ENCODE measurements at regions not wholly inside any gene's neighbourhood (a gene's known extent, or its start where the extent isn't known, plus 50 kb on each side); places are given as distances from the start of the nearest gene placed in this dataset.
"Not testable (repeated sequence)": the region's sequence is repeated elsewhere in the genome, so short reads cannot be mapped to it uniquely, and the experiment has no call there.

DNA sequence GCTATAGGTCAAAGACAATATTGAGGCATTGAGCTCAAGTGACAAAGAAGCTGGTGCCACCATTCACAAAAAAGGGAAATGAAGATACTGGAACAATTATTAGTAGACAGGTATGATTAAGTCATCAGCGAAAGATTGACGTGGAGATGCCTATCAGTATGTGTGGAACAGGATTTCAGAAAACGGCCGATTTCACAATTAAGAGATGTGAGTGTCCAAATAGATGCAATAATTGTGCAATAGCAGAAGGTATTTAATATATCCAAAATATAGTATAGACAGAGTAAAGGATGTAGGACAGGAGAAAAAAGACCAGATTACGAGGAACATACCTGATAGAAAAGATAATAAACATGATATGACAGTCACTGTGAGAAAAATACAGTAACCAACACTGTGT, 433.1 kb downstream of the C12orf50 start:
- no peak overlapping the region for H3K4me3 ChIP-seq (ENCODE audit: low read depth, low read length)
- DNase-seq (ENCODE audit: low read depth): no peak
- TF ChIP-seq, protein P1, sequence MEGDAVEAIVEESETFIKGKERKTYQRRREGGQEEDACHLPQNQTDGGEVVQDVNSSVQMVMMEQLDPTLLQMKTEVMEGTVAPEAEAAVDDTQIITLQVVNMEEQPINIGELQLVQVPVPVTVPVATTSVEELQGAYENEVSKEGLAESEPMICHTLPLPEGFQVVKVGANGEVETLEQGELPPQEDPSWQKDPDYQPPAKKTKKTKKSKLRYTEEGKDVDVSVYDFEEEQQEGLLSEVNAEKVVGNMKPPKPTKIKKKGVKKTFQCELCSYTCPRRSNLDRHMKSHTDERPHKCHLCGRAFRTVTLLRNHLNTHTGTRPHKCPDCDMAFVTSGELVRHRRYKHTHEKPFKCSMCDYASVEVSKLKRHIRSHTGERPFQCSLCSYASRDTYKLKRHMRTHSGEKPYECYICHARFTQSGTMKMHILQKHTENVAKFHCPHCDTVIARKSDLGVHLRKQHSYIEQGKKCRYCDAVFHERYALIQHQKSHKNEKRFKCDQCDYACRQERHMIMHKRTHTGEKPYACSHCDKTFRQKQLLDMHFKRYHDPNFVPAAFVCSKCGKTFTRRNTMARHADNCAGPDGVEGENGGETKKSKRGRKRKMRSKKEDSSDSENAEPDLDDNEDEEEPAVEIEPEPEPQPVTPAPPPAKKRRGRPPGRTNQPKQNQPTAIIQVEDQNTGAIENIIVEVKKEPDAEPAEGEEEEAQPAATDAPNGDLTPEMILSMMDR (IDR thresholded peaks at IDR 0.05; ENCODE audit: control insufficient read depth, extremely low read depth, insufficient read depth): no peak

DNA sequence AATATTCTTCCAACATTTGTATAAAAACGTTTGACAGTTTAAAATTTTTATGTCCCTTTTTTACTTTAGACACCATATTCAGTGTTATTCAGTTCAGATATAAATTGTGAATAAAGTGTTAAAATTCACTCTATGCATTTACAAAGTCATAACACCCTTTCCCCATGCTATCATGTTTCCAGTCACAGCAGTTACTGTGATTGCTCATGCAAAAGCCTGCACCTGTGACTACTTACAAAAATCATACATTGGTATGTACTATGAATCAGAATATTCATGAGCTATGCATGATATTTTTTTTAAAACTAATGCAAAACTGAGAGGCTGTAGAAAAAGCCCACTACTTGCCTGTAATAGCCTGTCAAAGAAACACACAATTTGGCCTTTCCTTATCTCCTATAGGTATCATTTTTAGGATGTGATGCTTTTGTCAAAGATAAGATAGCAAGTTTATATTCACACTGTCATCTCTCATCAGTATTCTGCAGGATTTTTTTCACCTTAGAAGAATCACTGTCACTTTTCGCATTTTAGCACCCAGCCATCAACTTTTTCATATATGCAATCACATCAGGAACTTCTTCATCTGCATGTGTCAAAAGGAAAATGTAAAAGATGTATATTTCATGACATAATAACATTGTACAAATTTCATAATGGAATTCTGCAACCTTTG, 443.2 kb downstream of the C12orf50 start:
- H3K4me3 ChIP-seq (ENCODE audit: low read depth, low read length): no peak overlapping the region
- TF ChIP-seq, protein P1 (IDR thresholded peaks at IDR 0.05; ENCODE audit: control insufficient read depth, extremely low read depth, insufficient read depth): no peak
- DNase-seq (ENCODE audit: low read depth): no peak

DNA sequence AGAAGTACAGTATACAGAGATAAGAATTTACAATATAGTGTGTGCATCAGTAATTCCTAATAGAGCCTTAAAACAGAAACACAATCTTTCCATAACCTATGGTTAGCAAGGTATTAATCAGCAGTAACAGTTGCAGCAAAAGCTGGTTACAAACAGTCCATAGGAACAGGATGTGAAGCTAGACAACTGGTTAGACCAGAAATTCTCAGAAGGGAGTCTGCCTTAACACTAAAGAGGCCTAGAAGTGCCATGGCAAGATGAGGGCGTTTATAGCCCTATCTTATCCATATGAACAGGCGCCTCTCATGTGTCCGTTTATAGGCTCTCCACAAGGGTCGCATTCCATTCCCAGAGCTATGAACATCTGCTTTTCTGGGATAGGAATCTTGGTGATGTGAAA, 450.1 kb downstream of the C12orf50 start:
- not testable (repeated sequence) for DNase-seq (ENCODE audit: low read depth); H3K4me3 ChIP-seq (ENCODE audit: low read depth, low read length)

DNA sequence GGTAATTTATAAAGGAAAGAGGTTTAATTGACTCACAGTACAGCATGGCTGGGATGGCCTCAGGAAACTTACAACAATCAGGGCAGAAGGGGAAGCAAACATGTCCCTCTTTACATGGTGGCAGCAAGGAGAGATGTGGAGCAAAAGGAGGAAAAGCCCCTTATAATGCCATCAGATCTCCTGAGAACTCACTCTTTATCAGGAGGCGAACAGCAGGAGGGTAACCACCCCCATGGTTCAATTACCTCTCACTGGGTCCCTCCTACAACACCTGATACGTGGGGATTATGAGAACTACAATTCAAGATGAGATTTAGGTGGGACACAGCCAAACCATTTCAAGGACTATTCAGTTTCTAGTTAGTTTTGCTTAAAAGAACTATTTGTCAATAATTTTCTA, 453.3 kb downstream of the C12orf50 start:
- TF ChIP-seq, protein P1 (IDR thresholded peaks at IDR 0.05; ENCODE audit: control insufficient read depth, extremely low read depth, insufficient read depth): no peak
- H3K4me3 ChIP-seq (ENCODE audit: low read depth, low read length): no peak overlapping the region
- DNase-seq (ENCODE audit: low read depth): no peak

DNA sequence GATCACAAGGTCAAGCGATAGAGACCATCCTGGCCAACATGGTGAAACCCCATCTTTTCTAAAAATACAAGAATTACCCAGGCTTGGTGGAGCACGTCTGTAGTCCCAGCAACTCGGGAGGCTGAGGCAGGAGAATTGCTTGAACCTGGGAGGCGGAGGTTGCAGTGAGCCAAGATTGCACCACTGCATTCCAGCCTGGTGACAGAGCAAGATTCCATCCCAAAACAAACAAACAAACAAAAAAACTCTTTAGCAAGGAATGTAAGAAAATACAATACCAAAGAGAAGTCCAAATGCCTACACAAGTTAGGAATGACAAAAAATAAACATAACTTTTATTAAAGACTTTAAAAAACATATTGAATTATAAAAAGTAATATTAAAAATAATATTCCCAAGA, 462.3 kb downstream of the C12orf50 start:
- H3K4me3 ChIP-seq (ENCODE audit: low read depth, low read length); DNase-seq (ENCODE audit: low read depth): not testable (repeated sequence)

DNA sequence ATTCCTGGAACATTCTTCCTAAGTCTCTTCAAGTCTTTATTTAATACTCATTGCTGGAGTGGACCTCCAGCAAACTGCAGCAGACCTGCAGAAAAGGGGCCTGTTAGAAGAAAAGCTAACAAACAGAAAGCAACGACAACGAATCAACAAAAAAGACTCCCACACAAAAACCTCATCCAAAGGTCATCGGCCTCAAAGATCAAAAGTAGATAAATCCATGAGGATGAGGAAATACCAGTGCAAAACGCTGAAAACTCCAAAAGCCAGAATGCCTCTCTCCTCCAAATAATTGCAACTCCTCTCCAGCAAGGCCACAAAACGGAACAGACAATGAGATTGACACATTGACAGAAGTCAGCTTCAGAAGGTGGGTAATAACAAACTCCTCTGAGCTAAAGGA, 472.2 kb downstream of the C12orf50 start:
- TF ChIP-seq, protein P1 (IDR thresholded peaks at IDR 0.05; ENCODE audit: control insufficient read depth, extremely low read depth, insufficient read depth): no peak
- H3K4me3 ChIP-seq (ENCODE audit: low read depth, low read length): no peak overlapping the region
- DNase-seq (ENCODE audit: low read depth): no peak

DNA sequence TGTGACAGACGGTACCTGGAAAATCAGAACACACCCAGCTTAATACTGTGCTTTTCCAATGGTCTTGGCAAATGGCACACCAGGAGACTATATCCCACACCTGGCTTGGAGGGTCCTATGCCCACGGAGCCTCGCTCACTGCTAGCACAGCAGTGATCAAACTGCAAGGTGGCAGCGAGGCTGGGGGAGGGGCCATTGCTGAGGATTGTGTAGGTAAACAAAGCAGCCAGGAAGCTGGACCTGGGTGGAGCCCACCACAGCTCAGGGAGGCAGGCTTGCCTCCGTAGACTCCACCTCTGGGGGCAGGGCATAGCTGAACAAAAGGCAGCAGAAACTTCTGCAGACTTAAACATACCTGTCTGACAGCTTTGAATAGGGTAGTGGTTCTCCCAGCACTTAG, 498.0 kb downstream of the C12orf50 start:
- not testable (repeated sequence) for DNase-seq (ENCODE audit: low read depth); H3K4me3 ChIP-seq (ENCODE audit: low read depth, low read length)

DNA sequence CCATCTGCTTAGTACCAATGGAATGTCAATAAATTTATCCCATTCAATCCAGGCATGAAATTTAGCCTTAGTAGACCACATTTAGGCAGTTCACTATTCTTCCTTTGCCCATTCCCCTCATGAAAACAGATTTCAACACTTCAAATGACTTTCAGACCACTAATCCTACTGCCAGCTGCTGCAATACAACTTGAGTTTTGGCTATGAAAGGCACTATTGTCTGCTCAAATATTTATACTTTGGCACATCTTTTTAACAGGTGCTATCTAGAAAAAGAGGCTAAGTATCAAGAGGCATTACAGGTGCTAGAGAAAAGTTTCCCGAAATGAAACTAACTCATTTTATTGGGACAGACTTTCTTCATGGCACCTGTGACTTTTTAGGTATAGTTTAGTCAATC, 499.8 kb downstream of the C12orf50 start:
- no peak overlapping the region for H3K4me3 ChIP-seq (ENCODE audit: low read depth, low read length)
- TF ChIP-seq, protein P1 (IDR thresholded peaks at IDR 0.05; ENCODE audit: control insufficient read depth, extremely low read depth, insufficient read depth): no peak
- no peak for DNase-seq (ENCODE audit: low read depth)

DNA sequence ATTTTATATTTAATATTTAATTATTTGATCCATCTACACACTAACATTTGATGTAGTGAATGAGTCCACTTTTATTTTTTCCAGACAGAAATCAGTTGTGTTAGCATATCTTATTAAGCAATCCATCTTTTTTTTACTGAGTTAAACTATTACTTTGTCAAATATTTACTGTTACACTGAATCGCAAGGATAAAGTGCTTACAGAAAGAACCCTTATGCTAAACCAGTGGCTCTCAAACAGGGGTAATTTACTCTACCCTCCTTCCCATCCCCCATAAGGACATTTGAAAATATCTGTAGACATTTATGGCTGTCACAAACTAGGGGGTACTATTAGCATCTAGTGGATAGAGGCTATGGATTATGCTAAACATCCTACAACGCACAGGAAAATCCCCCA, 508.2 kb downstream of the C12orf50 start:
- no peak for DNase-seq (ENCODE audit: low read depth)
- no peak overlapping the region for H3K4me3 ChIP-seq (ENCODE audit: low read depth, low read length)
- TF ChIP-seq, protein P1 (IDR thresholded peaks at IDR 0.05; ENCODE audit: control insufficient read depth, extremely low read depth, insufficient read depth): no peak
